ENCODE measurements at regions not wholly inside any gene's neighbourhood (a gene's known extent, or its start where the extent isn't known, plus 50 kb on each side); places are given as distances from the start of the nearest gene placed in this dataset.
"Not testable (repeated sequence)": the region's sequence is repeated elsewhere in the genome, so short reads cannot be mapped to it uniquely, and the experiment has no call there.

- Histone ChIP-seq H3K27ac (ENCODE audit: insufficient read depth, low read length, poor library complexity, severe bottlenecking) (no peak overlapping the region), H3K36me3 (ENCODE audit: control insufficient read depth, insufficient read depth, low read length) (no peaks in the 10 kb centered on the region), H3K9me3 (ENCODE audit: control insufficient read depth, low read length) (no peaks in the 10 kb centered on the region), H3K4me3 (ENCODE audit: insufficient read depth, low read depth, low read length, poor library complexity, severe bottlenecking) (no peak overlapping the region), H3K4me1 (ENCODE audit: control insufficient read depth, insufficient read depth, low read length, poor library complexity, severe bottlenecking) (no peaks in the 10 kb centered on the region), H3K27me3 (replicated peaks; ENCODE audit: control insufficient read depth, insufficient read depth, low read length, poor library complexity, severe bottlenecking) (no peaks in the 10 kb centered on the region)
- DNase-seq: no peak
Observed at GRCh38 chr6:115601509-115601908, 459.2 kb downstream of the FRK start.

- no peaks in the 10 kb centered on the region for H3K27me3 ChIP-seq (replicated peaks; ENCODE audit: control insufficient read depth, insufficient read depth, low read length, poor library complexity, severe bottlenecking)
- H3K27ac ChIP-seq (ENCODE audit: insufficient read depth, low read length, poor library complexity, severe bottlenecking): no peak overlapping the region
- no peaks in the 10 kb centered on the region for H3K36me3 ChIP-seq (ENCODE audit: control insufficient read depth, insufficient read depth, low read length)
- DNase-seq: no peak
- no peak overlapping the region for H3K4me3 ChIP-seq (ENCODE audit: insufficient read depth, low read depth, low read length, poor library complexity, severe bottlenecking)
- no peaks in the 10 kb centered on the region for H3K4me1 ChIP-seq (ENCODE audit: control insufficient read depth, insufficient read depth, low read length, poor library complexity, severe bottlenecking)
- H3K9me3 ChIP-seq (ENCODE audit: control insufficient read depth, low read length): no peaks in the 10 kb centered on the region
Observed at GRCh38 chr6:115601064-115601463, 459.6 kb downstream of the FRK start.

GRCh38 chr6:115594891-115595290 is 465.8 kb downstream of the FRK start:
- no peaks in the 10 kb centered on the region for H3K4me1 ChIP-seq (ENCODE audit: control insufficient read depth, insufficient read depth, low read length, poor library complexity, severe bottlenecking)
- no peaks in the 10 kb centered on the region for H3K36me3 ChIP-seq (ENCODE audit: control insufficient read depth, insufficient read depth, low read length)
- H3K27ac ChIP-seq (ENCODE audit: insufficient read depth, low read length, poor library complexity, severe bottlenecking): no peak overlapping the region
- H3K4me3 ChIP-seq (ENCODE audit: insufficient read depth, low read depth, low read length, poor library complexity, severe bottlenecking): no peak overlapping the region
- DNase-seq: no peak
- no peaks in the 10 kb centered on the region for H3K27me3 ChIP-seq (replicated peaks; ENCODE audit: control insufficient read depth, insufficient read depth, low read length, poor library complexity, severe bottlenecking)
- H3K9me3 ChIP-seq (ENCODE audit: control insufficient read depth, low read length): no peaks in the 10 kb centered on the region

GRCh38 chr6:115592025-115592424 is 468.7 kb downstream of the FRK start:
- no peaks in the 10 kb centered on the region for H3K4me1 ChIP-seq (ENCODE audit: control insufficient read depth, insufficient read depth, low read length, poor library complexity, severe bottlenecking)
- no peaks in the 10 kb centered on the region for H3K27me3 ChIP-seq (replicated peaks; ENCODE audit: control insufficient read depth, insufficient read depth, low read length, poor library complexity, severe bottlenecking)
- H3K36me3 ChIP-seq (ENCODE audit: control insufficient read depth, insufficient read depth, low read length): no peaks in the 10 kb centered on the region
- H3K4me3 ChIP-seq (ENCODE audit: insufficient read depth, low read depth, low read length, poor library complexity, severe bottlenecking): no peak overlapping the region
- H3K9me3 ChIP-seq (ENCODE audit: control insufficient read depth, low read length): no peaks in the 10 kb centered on the region
- DNase-seq: no peak
- no peak overlapping the region for H3K27ac ChIP-seq (ENCODE audit: insufficient read depth, low read length, poor library complexity, severe bottlenecking)

DNA sequence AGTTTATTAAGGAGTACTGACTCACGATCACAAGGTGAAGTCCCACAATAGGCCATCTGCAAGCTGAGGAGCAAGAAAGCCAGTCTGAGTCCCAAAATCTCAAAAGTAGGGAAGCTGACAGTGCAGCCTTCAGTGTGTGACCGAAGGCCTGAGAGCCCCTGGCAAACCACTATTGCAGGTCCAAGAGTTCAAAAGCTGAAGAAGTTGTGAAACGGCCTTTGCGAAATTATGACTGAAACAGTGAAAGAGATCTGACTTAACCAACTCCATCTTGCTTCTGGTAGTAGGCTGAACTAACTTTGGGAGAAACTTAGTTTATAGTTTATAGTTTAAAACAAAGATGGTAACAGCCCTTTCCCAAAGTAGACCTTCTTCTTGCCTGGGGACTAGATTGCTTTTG is 471.6 kb downstream of the FRK start:
- not testable (repeated sequence) for H3K4me1 ChIP-seq (ENCODE audit: control insufficient read depth, insufficient read depth, low read length, poor library complexity, severe bottlenecking); H3K27me3 ChIP-seq (replicated peaks; ENCODE audit: control insufficient read depth, insufficient read depth, low read length, poor library complexity, severe bottlenecking); H3K27ac ChIP-seq (ENCODE audit: insufficient read depth, low read length, poor library complexity, severe bottlenecking); H3K36me3 ChIP-seq (ENCODE audit: control insufficient read depth, insufficient read depth, low read length); DNase-seq; H3K4me3 ChIP-seq (ENCODE audit: insufficient read depth, low read depth, low read length, poor library complexity, severe bottlenecking); H3K9me3 ChIP-seq (ENCODE audit: control insufficient read depth, low read length)

- Histone ChIP-seq H3K9me3 (ENCODE audit: control insufficient read depth, low read length) (no peaks in the 10 kb centered on the region), H3K4me1 (ENCODE audit: control insufficient read depth, insufficient read depth, low read length, poor library complexity, severe bottlenecking) (no peaks in the 10 kb centered on the region), H3K27ac (ENCODE audit: insufficient read depth, low read length, poor library complexity, severe bottlenecking) (no peak overlapping the region), H3K4me3 (ENCODE audit: insufficient read depth, low read depth, low read length, poor library complexity, severe bottlenecking) (no peak overlapping the region), H3K36me3 (ENCODE audit: control insufficient read depth, insufficient read depth, low read length) (no peaks in the 10 kb centered on the region), H3K27me3 (replicated peaks; ENCODE audit: control insufficient read depth, insufficient read depth, low read length, poor library complexity, severe bottlenecking) (no peaks in the 10 kb centered on the region)
- DNase-seq: no peak
Observed at GRCh38 chr6:115583290-115583689, 477.4 kb downstream of the FRK start.

GRCh38 chr6:115582386-115582785 is 478.3 kb downstream of the FRK start:
- Histone ChIP-seq H3K36me3 (ENCODE audit: control insufficient read depth, insufficient read depth, low read length) (no peaks in the 10 kb centered on the region), H3K9me3 (ENCODE audit: control insufficient read depth, low read length) (no peaks in the 10 kb centered on the region), H3K4me3 (ENCODE audit: insufficient read depth, low read depth, low read length, poor library complexity, severe bottlenecking) (no peak overlapping the region), H3K27ac (ENCODE audit: insufficient read depth, low read length, poor library complexity, severe bottlenecking) (no peak overlapping the region), H3K27me3 (replicated peaks; ENCODE audit: control insufficient read depth, insufficient read depth, low read length, poor library complexity, severe bottlenecking) (no peaks in the 10 kb centered on the region), H3K4me1 (ENCODE audit: control insufficient read depth, insufficient read depth, low read length, poor library complexity, severe bottlenecking) (no peaks in the 10 kb centered on the region)
- no peak for DNase-seq

- H3K27me3 ChIP-seq (replicated peaks; ENCODE audit: control insufficient read depth, insufficient read depth, low read length, poor library complexity, severe bottlenecking); H3K9me3 ChIP-seq (ENCODE audit: control insufficient read depth, low read length); H3K27ac ChIP-seq (ENCODE audit: insufficient read depth, low read length, poor library complexity, severe bottlenecking); H3K4me1 ChIP-seq (ENCODE audit: control insufficient read depth, insufficient read depth, low read length, poor library complexity, severe bottlenecking); H3K36me3 ChIP-seq (ENCODE audit: control insufficient read depth, insufficient read depth, low read length); DNase-seq; H3K4me3 ChIP-seq (ENCODE audit: insufficient read depth, low read depth, low read length, poor library complexity, severe bottlenecking): not testable (repeated sequence)
Observed at GRCh38 chr6:115579565-115579964, 481.1 kb downstream of the FRK start.

DNA sequence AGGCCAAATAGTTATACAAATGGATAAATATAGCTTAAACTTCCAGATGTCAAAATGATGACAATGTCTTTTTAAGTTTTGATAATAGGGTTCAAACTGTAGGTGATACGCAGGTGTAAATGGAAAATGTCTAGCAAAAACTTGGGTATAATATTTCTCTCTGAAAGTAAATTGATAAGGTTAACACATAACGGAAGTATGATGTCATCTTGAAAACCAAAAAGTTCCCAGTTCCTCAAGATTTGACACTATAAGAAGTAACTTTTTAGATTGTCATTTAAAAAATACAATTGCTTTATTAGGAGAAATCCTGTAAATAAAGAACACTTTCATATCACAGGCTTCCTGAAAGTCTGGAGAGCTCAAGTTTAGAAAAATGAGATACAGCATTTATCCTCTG is 483.4 kb downstream of the FRK start:
- H3K9me3 ChIP-seq (ENCODE audit: control insufficient read depth, low read length): no peaks in the 10 kb centered on the region
- H3K4me1 ChIP-seq (ENCODE audit: control insufficient read depth, insufficient read depth, low read length, poor library complexity, severe bottlenecking): no peaks in the 10 kb centered on the region
- no peaks in the 10 kb centered on the region for H3K27me3 ChIP-seq (replicated peaks; ENCODE audit: control insufficient read depth, insufficient read depth, low read length, poor library complexity, severe bottlenecking)
- H3K36me3 ChIP-seq (ENCODE audit: control insufficient read depth, insufficient read depth, low read length): no peaks in the 10 kb centered on the region
- DNase-seq: no peak
- H3K4me3 ChIP-seq (ENCODE audit: insufficient read depth, low read depth, low read length, poor library complexity, severe bottlenecking): no peak overlapping the region
- H3K27ac ChIP-seq (ENCODE audit: insufficient read depth, low read length, poor library complexity, severe bottlenecking): no peak overlapping the region

DNA sequence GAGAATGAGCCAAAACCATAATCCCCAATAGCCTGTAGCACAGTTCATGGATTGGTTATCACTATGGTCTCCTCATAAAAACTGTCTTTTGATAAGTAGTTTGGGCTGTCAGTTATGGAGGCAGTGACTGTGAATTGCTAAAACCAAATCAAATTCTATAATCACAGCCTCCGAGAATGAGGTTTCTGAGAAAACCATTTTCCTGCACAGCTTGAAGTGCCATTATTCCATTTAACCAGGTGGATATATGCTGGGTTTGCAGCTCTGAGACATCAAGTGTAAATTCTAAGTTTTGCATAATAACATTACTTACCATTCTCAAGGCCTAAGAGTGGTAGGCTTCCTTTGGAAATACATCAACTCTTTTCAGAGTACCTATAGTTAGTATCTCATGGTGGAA is 485.4 kb downstream of the FRK start:
- H3K9me3 ChIP-seq (ENCODE audit: control insufficient read depth, low read length): no peaks in the 10 kb centered on the region
- no peaks in the 10 kb centered on the region for H3K27me3 ChIP-seq (replicated peaks; ENCODE audit: control insufficient read depth, insufficient read depth, low read length, poor library complexity, severe bottlenecking)
- H3K4me1 ChIP-seq (ENCODE audit: control insufficient read depth, insufficient read depth, low read length, poor library complexity, severe bottlenecking): no peaks in the 10 kb centered on the region
- no peak overlapping the region for H3K4me3 ChIP-seq (ENCODE audit: insufficient read depth, low read depth, low read length, poor library complexity, severe bottlenecking)
- no peak overlapping the region for H3K27ac ChIP-seq (ENCODE audit: insufficient read depth, low read length, poor library complexity, severe bottlenecking)
- H3K36me3 ChIP-seq (ENCODE audit: control insufficient read depth, insufficient read depth, low read length): no peaks in the 10 kb centered on the region
- DNase-seq: no peak

DNA sequence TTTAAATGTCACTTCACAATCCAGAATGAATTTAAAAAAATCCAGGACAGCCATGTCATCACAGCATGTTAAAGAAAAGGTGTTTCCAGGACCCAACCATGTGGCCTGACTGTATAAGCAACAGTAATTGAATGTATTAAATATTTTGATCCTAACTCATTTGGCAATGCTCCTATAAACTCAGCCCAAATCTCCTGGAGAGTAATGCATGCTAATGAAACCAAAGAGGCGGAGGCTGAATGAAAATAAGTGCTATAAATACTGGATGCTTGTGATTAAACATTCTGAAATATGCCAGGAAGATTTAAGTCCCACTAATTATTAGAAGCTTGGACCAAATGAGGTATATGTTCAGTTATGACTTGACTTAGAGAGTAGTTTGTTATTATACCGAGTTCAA is 486.8 kb downstream of the FRK start:
- H3K27me3 ChIP-seq (replicated peaks; ENCODE audit: control insufficient read depth, insufficient read depth, low read length, poor library complexity, severe bottlenecking): no peaks in the 10 kb centered on the region
- no peaks in the 10 kb centered on the region for H3K4me1 ChIP-seq (ENCODE audit: control insufficient read depth, insufficient read depth, low read length, poor library complexity, severe bottlenecking)
- H3K36me3 ChIP-seq (ENCODE audit: control insufficient read depth, insufficient read depth, low read length): no peaks in the 10 kb centered on the region
- H3K27ac ChIP-seq (ENCODE audit: insufficient read depth, low read length, poor library complexity, severe bottlenecking): no peak overlapping the region
- H3K9me3 ChIP-seq (ENCODE audit: control insufficient read depth, low read length): no peaks in the 10 kb centered on the region
- no peak overlapping the region for H3K4me3 ChIP-seq (ENCODE audit: insufficient read depth, low read depth, low read length, poor library complexity, severe bottlenecking)
- no peak for DNase-seq
